ENCODE measurements at regions not wholly inside any gene's neighbourhood (a gene's known extent, or its start where the extent isn't known, plus 50 kb on each side); places are given as distances from the start of the nearest gene placed in this dataset.

DNA sequence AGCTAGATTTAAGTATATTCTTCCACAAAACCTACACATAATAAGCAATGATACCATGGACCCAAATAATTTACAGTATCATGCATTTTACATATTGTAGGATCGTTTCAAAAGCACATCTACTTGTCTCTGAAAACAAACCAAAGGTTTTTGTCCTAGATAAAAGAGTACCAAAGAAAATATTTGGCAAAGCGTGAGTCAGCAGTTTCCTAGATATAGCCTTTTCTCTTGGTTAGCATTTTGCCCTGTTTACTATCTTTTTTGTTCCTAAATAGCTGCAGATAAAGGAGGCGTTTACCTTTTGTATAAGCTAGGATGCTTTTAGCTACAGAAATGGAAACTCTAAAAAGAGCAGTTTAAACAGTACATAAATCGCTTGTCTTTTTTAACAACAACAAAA, 305.8 kb upstream of the GULP1 start:
- 52 to 55% methylated on average over 4 of the region's 4 CpGs for WGBS, 2 donors (ENCODE audit: low coverage in 1 of 2)
- no peaks in the 10 kb centered on the region for H3K4me1 ChIP-seq
- H3K36me3 ChIP-seq, result no peaks in the 10 kb centered on the region
- no peaks in the 10 kb centered on the region for H3K27me3 ChIP-seq
- DNase-seq, result no peak
- in situ Hi-C loops (cut with MboI; ENCODE audit: low pct_ligation_motif_present in 1 of 4, low pct_unique_long_range_greater_than_20kb in 1 of 4, low sequenced_read_pairs in 3 of 4) (no loop called here), intact Hi-C loops (cut with DNase I; ENCODE audit: low total_unique reads) (no loop called here)
- TF ChIP-seq, protein P1, sequence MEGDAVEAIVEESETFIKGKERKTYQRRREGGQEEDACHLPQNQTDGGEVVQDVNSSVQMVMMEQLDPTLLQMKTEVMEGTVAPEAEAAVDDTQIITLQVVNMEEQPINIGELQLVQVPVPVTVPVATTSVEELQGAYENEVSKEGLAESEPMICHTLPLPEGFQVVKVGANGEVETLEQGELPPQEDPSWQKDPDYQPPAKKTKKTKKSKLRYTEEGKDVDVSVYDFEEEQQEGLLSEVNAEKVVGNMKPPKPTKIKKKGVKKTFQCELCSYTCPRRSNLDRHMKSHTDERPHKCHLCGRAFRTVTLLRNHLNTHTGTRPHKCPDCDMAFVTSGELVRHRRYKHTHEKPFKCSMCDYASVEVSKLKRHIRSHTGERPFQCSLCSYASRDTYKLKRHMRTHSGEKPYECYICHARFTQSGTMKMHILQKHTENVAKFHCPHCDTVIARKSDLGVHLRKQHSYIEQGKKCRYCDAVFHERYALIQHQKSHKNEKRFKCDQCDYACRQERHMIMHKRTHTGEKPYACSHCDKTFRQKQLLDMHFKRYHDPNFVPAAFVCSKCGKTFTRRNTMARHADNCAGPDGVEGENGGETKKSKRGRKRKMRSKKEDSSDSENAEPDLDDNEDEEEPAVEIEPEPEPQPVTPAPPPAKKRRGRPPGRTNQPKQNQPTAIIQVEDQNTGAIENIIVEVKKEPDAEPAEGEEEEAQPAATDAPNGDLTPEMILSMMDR (IDR thresholded peaks at IDR 0.05), result no peak
- TF ChIP-seq POLR2AphosphoS5 (IDR thresholded peaks at IDR 0.05), result no peak
- TF ChIP-seq EP300 (IDR thresholded peaks at IDR 0.05; ENCODE audit: low read depth), result no peak
- no peak for TF ChIP-seq POLR2A (IDR thresholded peaks at IDR 0.05)
- H3K27ac ChIP-seq, result no peak overlapping the region
- no peak overlapping the region for H3K4me3 ChIP-seq
- H3K9me3 ChIP-seq, result no peaks in the 10 kb centered on the region

DNA sequence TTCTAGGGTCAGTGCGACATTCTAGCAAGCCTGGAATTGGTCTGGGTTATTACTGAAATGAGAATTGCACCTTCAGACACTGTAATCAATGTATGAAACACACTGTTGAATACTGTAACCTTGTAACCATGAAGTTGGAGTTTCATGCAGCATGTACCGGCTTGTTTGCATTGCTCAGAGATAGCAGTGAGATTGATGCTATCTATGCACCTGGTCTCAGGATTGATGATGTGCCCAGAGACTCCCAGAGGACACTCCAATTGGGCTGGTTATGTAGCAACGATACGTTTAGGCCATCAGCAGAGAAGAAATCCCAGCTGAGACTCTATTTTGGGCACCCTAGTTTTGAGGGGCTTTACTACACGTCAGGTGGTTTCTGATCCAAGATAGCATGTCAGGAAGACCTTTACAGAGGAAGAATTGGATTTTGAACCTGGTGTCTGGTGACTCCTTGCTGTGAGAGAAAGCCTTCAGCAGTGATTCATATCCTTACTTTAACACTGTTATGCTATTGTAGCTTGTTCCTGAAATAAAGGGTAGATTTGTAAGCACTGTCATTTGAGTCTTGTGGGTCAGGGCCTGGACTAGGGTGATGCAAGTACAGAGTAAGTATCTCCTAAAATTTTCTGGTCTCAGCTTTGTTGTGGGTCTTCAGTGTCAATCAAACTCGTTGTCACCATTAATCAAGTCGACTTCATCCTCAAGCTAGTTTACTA, 305.1 kb upstream of the GULP1 start:
- intact Hi-C loops (cut with DNase I; ENCODE audit: low total_unique reads) (no loop called here), in situ Hi-C loops (cut with MboI; ENCODE audit: low pct_ligation_motif_present in 1 of 4, low pct_unique_long_range_greater_than_20kb in 1 of 4, low sequenced_read_pairs in 3 of 4) (no loop called here)
- WGBS, 2 donors (ENCODE audit: low coverage in 1 of 2), result 72 to 74% methylated on average over 3 to 7 of the region's 7 CpGs
- Histone ChIP-seq H3K4me1 (no peaks in the 10 kb centered on the region), H3K4me3 (no peak overlapping the region), H3K27me3 (no peaks in the 10 kb centered on the region), H3K9me3 (no peaks in the 10 kb centered on the region), H3K36me3 (no peaks in the 10 kb centered on the region), H3K27ac (no peak overlapping the region)
- TF ChIP-seq POLR2AphosphoS5 (IDR thresholded peaks at IDR 0.05) (no peak), POLR2A (IDR thresholded peaks at IDR 0.05) (no peak), EP300 (IDR thresholded peaks at IDR 0.05; ENCODE audit: low read depth) (no peak)
- TF ChIP-seq, protein P1 (IDR thresholded peaks at IDR 0.05), result no peak
- DNase-seq, result no peak

DNA sequence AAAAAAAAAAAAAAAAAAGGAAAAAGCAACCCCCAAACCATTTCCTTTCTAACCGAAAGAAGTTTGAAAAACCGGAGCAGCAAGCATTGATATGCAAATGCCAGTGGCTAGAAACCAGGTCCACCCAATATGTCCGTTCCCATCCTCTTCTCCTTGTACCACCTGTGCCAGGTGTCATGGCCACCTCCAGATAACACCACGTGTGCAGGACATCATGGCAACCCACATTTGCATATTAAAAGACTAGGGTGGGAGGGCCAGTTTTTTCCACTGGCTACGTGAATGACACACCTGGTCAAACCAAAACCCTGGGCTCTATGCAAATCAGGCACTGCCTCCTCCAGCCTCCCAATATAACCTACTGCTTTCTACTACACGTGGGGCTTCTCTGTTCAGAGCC, 303.3 kb upstream of the GULP1 start:
- intact Hi-C loops (cut with DNase I; ENCODE audit: low total_unique reads), result no loop called here
- H3K4me3 ChIP-seq, result no peak overlapping the region
- no peaks in the 10 kb centered on the region for H3K4me1 ChIP-seq
- DNase-seq, result no peak
- no peaks in the 10 kb centered on the region for H3K27me3 ChIP-seq
- in situ Hi-C loops (cut with MboI; ENCODE audit: low pct_ligation_motif_present in 1 of 4, low pct_unique_long_range_greater_than_20kb in 1 of 4, low sequenced_read_pairs in 3 of 4), result no loop called here
- no peak overlapping the region for H3K27ac ChIP-seq
- H3K36me3 ChIP-seq, result no peaks in the 10 kb centered on the region
- WGBS, 2 donors (ENCODE audit: low coverage in 1 of 2), result 53 to 62% methylated on average over 2 to 6 of the region's 6 CpGs
- H3K9me3 ChIP-seq, result no peaks in the 10 kb centered on the region
- TF ChIP-seq, protein P1 (IDR thresholded peaks at IDR 0.05), result no peak
- no peak for TF ChIP-seq EP300 (IDR thresholded peaks at IDR 0.05; ENCODE audit: low read depth)
- no peak for TF ChIP-seq POLR2AphosphoS5 (IDR thresholded peaks at IDR 0.05)
- no peak for TF ChIP-seq POLR2A (IDR thresholded peaks at IDR 0.05)

DNA sequence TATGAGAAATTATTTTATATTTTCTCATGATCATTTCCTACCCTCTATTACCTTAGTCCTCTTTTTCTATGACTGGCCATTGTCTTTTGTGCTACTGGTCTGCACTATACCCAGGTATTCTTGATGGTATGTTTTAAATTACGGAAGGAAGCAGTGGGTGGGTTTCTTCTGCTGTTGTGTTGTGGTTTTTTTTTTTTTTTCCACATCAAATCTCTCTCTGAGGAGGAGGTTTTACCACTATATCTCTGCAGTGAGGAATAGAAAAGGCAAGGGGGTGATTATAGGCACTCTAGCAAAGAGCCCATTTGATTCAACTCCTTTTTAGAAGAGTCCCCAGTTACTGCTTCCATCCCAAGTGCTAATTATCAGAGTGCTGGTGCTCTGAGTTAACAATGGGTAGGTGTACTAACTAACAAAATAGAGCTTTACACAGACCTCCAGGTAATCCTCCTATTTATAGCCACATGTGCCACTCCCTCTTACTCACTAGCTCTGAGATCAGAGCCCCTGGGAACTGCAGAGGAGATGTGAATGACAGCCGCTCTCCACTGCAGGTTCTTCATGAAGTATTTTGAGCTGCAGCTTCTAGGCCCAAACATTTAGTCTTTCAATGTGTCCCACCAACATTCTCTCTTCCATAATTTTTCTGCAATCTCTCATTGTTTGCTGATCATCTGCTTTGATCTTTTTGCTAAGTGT, 301.6 kb upstream of the GULP1 start:
- TF ChIP-seq, protein P1 (IDR thresholded peaks at IDR 0.05), result no peak
- TF ChIP-seq POLR2AphosphoS5 (IDR thresholded peaks at IDR 0.05), result no peak
- no peak for TF ChIP-seq POLR2A (IDR thresholded peaks at IDR 0.05)
- in situ Hi-C loops (cut with MboI; ENCODE audit: low pct_ligation_motif_present in 1 of 4, low pct_unique_long_range_greater_than_20kb in 1 of 4, low sequenced_read_pairs in 3 of 4) (no loop called here), intact Hi-C loops (cut with DNase I; ENCODE audit: low total_unique reads) (no loop called here)
- Histone ChIP-seq H3K27me3 (no peaks in the 10 kb centered on the region), H3K4me3 (no peak overlapping the region), H3K36me3 (no peaks in the 10 kb centered on the region), H3K4me1 (no peaks in the 10 kb centered on the region), H3K27ac (no peak overlapping the region), H3K9me3 (no peaks in the 10 kb centered on the region)
- DNase-seq, result no peak
- 65 to 67% methylated on average over 1 to 2 of the region's 2 CpGs for WGBS, 2 donors (ENCODE audit: low coverage in 1 of 2)
